Testis (tissue), 2 donors: ENCODE measurements at regions not wholly inside any gene's neighbourhood (a gene's known extent, or its start where the extent isn't known, plus 50 kb on each side); places are given as distances from the start of the nearest gene placed in this dataset.

Experiments used
- CTCF ChIP-seq, 3 experiments: fragments of 450-650 bp in 2 of 3; fragments of 200-600 bp in 1 of 3; sonication (generic) in 1 of 3; IDR thresholded peaks; one replicate each; pipeline ENCODE4 v1.5.1; 2016 to 2019; ENCODE audit warnings: antibody characterized with exemption in 3 of 3, mild to moderate bottlenecking in 2 of 3, moderate library complexity in 1 of 3
- POLR2A ChIP-seq: fragments of 450-650 bp; IDR thresholded peaks from one replicate; pipeline ENCODE4 v1.6.1; 2017; ENCODE audit warnings: antibody characterized with exemption, mild to moderate bottlenecking, moderate library complexity

- TF ChIP-seq CTCF (IDR thresholded peaks at IDR 0.05): no peak
- TF ChIP-seq POLR2A: no peak
Observed at GRCh38 chr16:79381603-79382042, 218.9 kb downstream of the MAF start.
